ENCODE measurements at regions not wholly inside any gene's neighbourhood (a gene's known extent, or its start where the extent isn't known, plus 50 kb on each side); places are given as distances from the start of the nearest gene placed in this dataset.

DNA sequence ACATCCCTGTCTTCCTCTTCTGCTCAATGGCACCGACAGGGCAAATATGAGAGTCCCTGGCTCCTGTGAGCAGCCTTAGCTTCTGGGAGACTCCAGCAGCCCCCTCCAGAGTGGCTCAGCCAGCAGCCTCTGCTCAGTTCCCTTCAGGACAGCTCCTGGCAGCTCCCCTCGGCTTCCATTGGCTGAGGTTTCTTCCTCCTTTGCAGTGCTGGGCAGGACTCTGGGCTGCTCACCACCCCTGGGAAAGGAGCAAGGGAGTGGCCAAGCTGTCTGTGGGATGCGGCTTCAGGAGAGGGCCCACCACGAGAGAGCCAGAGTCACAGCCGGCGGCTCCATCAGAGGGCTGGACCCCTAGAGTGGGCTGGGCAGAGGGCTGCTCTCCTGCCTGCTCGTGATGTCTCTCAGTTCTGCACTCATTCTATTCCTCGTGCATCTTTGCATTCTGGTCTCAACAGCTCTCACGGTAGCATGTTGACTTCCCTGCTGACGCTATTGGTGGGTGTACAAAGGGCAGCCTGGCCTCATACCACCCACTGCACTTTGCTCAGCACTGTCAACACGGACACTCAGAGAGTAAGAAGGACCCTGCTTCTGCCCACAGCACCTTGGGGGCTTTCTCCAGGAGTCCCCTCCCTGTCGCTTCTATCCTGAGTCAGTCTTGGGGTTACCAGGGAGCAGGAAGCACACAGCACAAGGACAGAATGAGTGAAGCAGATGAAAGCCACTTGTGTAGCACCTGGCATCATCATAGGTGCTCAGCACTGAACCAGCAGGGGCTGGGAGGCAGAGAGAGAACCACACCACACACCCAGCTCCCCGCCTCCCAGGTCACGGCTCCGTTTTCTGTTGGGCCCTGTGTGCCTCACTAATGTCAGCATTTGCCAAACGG lies 80.9 kb upstream of the ALDH1B1 start:
- Mint-ChIP-seq H3K4me1 (no peaks in the 10 kb centered on the region), H3K9me3 (no peaks in the 10 kb centered on the region), H3K27ac (no peak overlapping the region), H3K4me3 (no peak overlapping the region), H3K27me3 (peaks cover 9 to 35% of the 10 kb centered on the region in 2 donors), H3K36me3 (no peaks in the 10 kb centered on the region)
- ChIA-PET CTCF (no interaction called here), POLR2A (no interaction called here)
- no peaks in the 10 kb centered on the region for H3K4me1 ChIP-seq (ENCODE audit: insufficient read depth, low read length)
- no peak overlapping the region for H3K4me3 ChIP-seq (ENCODE audit: low read length)
- no peaks in the 10 kb centered on the region for H3K36me3 ChIP-seq (ENCODE audit: insufficient read depth, low read length)
- no peaks in the 10 kb centered on the region for H3K9me3 ChIP-seq (ENCODE audit: low read length)
- H3K27ac ChIP-seq (ENCODE audit: low read depth, low read length): no peak overlapping the region
- DNase-seq: no peak
- no peaks in the 10 kb centered on the region for H3K27me3 ChIP-seq (ENCODE audit: insufficient read depth, low read length, poor library complexity, severe bottlenecking)

- H3K4me1 Mint-ChIP-seq: no peaks in the 10 kb centered on the region
- no peaks in the 10 kb centered on the region for H3K9me3 ChIP-seq (ENCODE audit: low read length)
- H3K27ac Mint-ChIP-seq: peak overlapping the region in 1 of 8 donors; percentile 25
- DNase-seq: no peak
- H3K36me3 ChIP-seq (ENCODE audit: insufficient read depth, low read length): no peaks in the 10 kb centered on the region
- H3K4me3 Mint-ChIP-seq: no peak overlapping the region
- H3K9me3 Mint-ChIP-seq: no peaks in the 10 kb centered on the region
- no peak overlapping the region for H3K27ac ChIP-seq (ENCODE audit: low read depth, low read length)
- H3K27me3 Mint-ChIP-seq: peaks cover 9 to 23% of the 10 kb centered on the region in 2 donors
- CTCF ChIA-PET: no interaction called here
- no peaks in the 10 kb centered on the region for H3K4me1 ChIP-seq (ENCODE audit: insufficient read depth, low read length)
- POLR2A ChIA-PET: no interaction called here
- H3K4me3 ChIP-seq (ENCODE audit: low read length): no peak overlapping the region
- no peaks in the 10 kb centered on the region for H3K27me3 ChIP-seq (ENCODE audit: insufficient read depth, low read length, poor library complexity, severe bottlenecking)
- H3K36me3 Mint-ChIP-seq: peaks cover 0 to 2% (median 0%) of the 10 kb centered on the region in 3 donors
These were observed 82.9 kb upstream of the ALDH1B1 start for GRCh38 chr9:38309324-38310195.

DNA sequence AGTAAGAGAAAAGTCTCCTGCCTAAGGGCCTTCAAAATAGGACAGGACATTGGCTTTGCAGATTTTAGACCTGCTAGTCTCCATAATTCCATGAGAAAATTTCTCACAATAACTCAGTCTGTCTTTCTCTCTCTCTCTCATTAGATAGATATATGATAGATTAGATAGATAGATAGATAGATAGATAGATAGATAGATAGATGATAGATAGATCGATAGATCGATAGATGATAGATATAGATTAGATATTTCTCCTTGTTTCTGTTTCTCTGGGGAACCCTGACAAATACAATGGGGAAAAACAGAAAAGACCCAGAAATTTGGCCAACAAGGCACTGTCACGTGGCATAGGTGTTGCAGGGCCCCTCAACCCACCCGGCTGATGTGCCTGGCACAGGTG lies 84.4 kb upstream of the ALDH1B1 start:
- H3K9me3 Mint-ChIP-seq: no peaks in the 10 kb centered on the region
- no peaks in the 10 kb centered on the region for H3K9me3 ChIP-seq (ENCODE audit: low read length)
- no peak overlapping the region for H3K27ac ChIP-seq (ENCODE audit: low read depth, low read length)
- no peak overlapping the region for H3K27ac Mint-ChIP-seq
- peaks cover 0 to 2% (median 0%) of the 10 kb centered on the region in 3 donors for H3K36me3 Mint-ChIP-seq
- no peak for DNase-seq
- no peak overlapping the region for H3K4me3 Mint-ChIP-seq
- peaks cover 6 to 20% of the 10 kb centered on the region in 2 donors for H3K27me3 Mint-ChIP-seq
- no peaks in the 10 kb centered on the region for H3K36me3 ChIP-seq (ENCODE audit: insufficient read depth, low read length)
- H3K27me3 ChIP-seq (ENCODE audit: insufficient read depth, low read length, poor library complexity, severe bottlenecking): no peaks in the 10 kb centered on the region
- ChIA-PET POLR2A (no interaction called here), CTCF (no interaction called here)
- H3K4me1 Mint-ChIP-seq: no peaks in the 10 kb centered on the region
- no peaks in the 10 kb centered on the region for H3K4me1 ChIP-seq (ENCODE audit: insufficient read depth, low read length)
- H3K4me3 ChIP-seq (ENCODE audit: low read length): no peak overlapping the region

GRCh38 chr9:38306899-38307298 lies 85.6 kb upstream of the ALDH1B1 start:
- no peak overlapping the region for H3K27ac Mint-ChIP-seq
- POLR2A ChIA-PET: no interaction called here
- H3K9me3 Mint-ChIP-seq: no peaks in the 10 kb centered on the region
- H3K4me3 ChIP-seq (ENCODE audit: low read length): no peak overlapping the region
- H3K27me3 Mint-ChIP-seq: peaks cover 6 to 20% of the 10 kb centered on the region in 2 donors
- H3K4me3 Mint-ChIP-seq: no peak overlapping the region
- H3K4me1 ChIP-seq (ENCODE audit: insufficient read depth, low read length): no peaks in the 10 kb centered on the region
- no peaks in the 10 kb centered on the region for H3K4me1 Mint-ChIP-seq
- peaks cover 0 to 2% (median 0%) of the 10 kb centered on the region in 3 donors for H3K36me3 Mint-ChIP-seq
- no peaks in the 10 kb centered on the region for H3K27me3 ChIP-seq (ENCODE audit: insufficient read depth, low read length, poor library complexity, severe bottlenecking)
- no peak for DNase-seq
- no peaks in the 10 kb centered on the region for H3K36me3 ChIP-seq (ENCODE audit: insufficient read depth, low read length)
- CTCF ChIA-PET: no interaction called here
- no peak overlapping the region for H3K27ac ChIP-seq (ENCODE audit: low read depth, low read length)
- no peaks in the 10 kb centered on the region for H3K9me3 ChIP-seq (ENCODE audit: low read length)

- Mint-ChIP-seq H3K27ac (no peak overlapping the region), H3K4me3 (no peak overlapping the region), H3K9me3 (no peaks in the 10 kb centered on the region), H3K4me1 (no peaks in the 10 kb centered on the region), H3K27me3 (peaks cover 6 to 15% of the 10 kb centered on the region in 2 donors), H3K36me3 (peaks cover 0 to 2% (median 0%) of the 10 kb centered on the region in 3 donors)
- Histone ChIP-seq H3K27ac (ENCODE audit: low read depth, low read length) (no peak overlapping the region), H3K4me3 (ENCODE audit: low read length) (no peak overlapping the region), H3K9me3 (ENCODE audit: low read length) (no peaks in the 10 kb centered on the region), H3K4me1 (ENCODE audit: insufficient read depth, low read length) (no peaks in the 10 kb centered on the region), H3K27me3 (ENCODE audit: insufficient read depth, low read length, poor library complexity, severe bottlenecking) (no peaks in the 10 kb centered on the region), H3K36me3 (ENCODE audit: insufficient read depth, low read length) (no peaks in the 10 kb centered on the region)
- ChIA-PET CTCF (no interaction called here), POLR2A (no interaction called here)
- no peak for DNase-seq
These were observed 86.9 kb upstream of the ALDH1B1 start for GRCh38 chr9:38305582-38305981.

DNA sequence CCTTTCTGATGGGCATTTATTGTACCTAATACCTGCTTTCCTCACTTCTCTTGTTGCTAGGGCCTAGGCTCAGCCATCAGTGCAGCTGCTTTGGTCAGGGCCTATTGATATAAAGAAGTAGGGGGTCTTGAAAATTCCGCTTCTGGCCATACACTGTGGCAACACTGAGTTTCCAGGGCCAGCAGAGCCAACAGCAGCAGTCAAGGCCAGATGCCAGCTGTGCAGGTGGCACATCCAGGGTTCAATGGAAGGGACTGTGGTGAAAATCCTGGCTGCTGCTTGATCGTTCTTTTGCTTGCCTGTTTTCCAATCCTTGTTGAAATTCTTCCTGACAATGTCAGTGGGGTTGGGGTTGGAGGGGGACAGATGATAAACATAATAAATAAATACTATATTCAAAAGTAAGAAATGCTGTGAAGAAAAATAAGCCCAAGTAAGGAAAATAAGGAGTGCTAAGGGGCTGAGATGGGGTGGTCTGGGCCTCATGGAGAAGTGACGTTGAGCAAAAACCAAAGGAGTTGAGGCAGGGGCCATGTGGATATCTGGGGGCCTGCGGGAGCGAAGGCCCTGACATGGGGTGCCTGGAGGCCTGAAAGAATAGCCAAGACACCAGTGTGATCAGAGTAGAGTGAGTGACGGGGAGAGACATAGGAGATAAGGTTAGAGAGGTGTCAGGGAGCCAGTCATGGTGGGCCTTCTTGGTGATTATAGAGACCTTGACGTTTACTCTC lies 91.0 kb upstream of the ALDH1B1 start:
- Histone ChIP-seq H3K9me3 (ENCODE audit: low read length) (no peaks in the 10 kb centered on the region), H3K4me1 (ENCODE audit: insufficient read depth, low read length) (no peaks in the 10 kb centered on the region), H3K4me3 (ENCODE audit: low read length) (no peak overlapping the region), H3K36me3 (ENCODE audit: insufficient read depth, low read length) (no peaks in the 10 kb centered on the region), H3K27me3 (ENCODE audit: insufficient read depth, low read length, poor library complexity, severe bottlenecking) (no peaks in the 10 kb centered on the region), H3K27ac (ENCODE audit: low read depth, low read length) (no peak overlapping the region)
- H3K27me3 Mint-ChIP-seq: peaks cover 2 to 4% of the 10 kb centered on the region in 2 donors
- no peaks in the 10 kb centered on the region for H3K9me3 Mint-ChIP-seq
- DNase-seq: no peak
- ChIA-PET POLR2A (no interaction called here), CTCF (no interaction called here)
- no peaks in the 10 kb centered on the region for H3K4me1 Mint-ChIP-seq
- no peak overlapping the region for H3K27ac Mint-ChIP-seq
- peaks cover 0 to 2% (median 0%) of the 10 kb centered on the region in 3 donors for H3K36me3 Mint-ChIP-seq
- H3K4me3 Mint-ChIP-seq: no peak overlapping the region

GRCh38 chr9:38299856-38300255 lies 92.6 kb upstream of the ALDH1B1 start:
- Histone ChIP-seq H3K36me3 (ENCODE audit: insufficient read depth, low read length) (no peaks in the 10 kb centered on the region), H3K4me3 (ENCODE audit: low read length) (no peak overlapping the region), H3K4me1 (ENCODE audit: insufficient read depth, low read length) (no peaks in the 10 kb centered on the region), H3K9me3 (ENCODE audit: low read length) (no peaks in the 10 kb centered on the region), H3K27me3 (ENCODE audit: insufficient read depth, low read length, poor library complexity, severe bottlenecking) (no peaks in the 10 kb centered on the region), H3K27ac (ENCODE audit: low read depth, low read length) (no peak overlapping the region)
- no peak for DNase-seq
- Mint-ChIP-seq H3K4me1 (no peaks in the 10 kb centered on the region), H3K9me3 (no peaks in the 10 kb centered on the region), H3K27ac (no peak overlapping the region), H3K4me3 (no peak overlapping the region), H3K27me3 (peaks cover 4% of the 10 kb centered on the region in 2 donors), H3K36me3 (no peaks in the 10 kb centered on the region)
- ChIA-PET CTCF (no interaction called here), POLR2A (no interaction called here)

- Mint-ChIP-seq H3K9me3 (no peaks in the 10 kb centered on the region), H3K4me1 (no peaks in the 10 kb centered on the region), H3K4me3 (no peak overlapping the region), H3K27ac (no peak overlapping the region), H3K36me3 (no peaks in the 10 kb centered on the region), H3K27me3 (peaks cover 4% of the 10 kb centered on the region in 2 donors)
- no peaks in the 10 kb centered on the region for H3K36me3 ChIP-seq (ENCODE audit: insufficient read depth, low read length)
- no peak overlapping the region for H3K4me3 ChIP-seq (ENCODE audit: low read length)
- H3K27me3 ChIP-seq (ENCODE audit: insufficient read depth, low read length, poor library complexity, severe bottlenecking): no peaks in the 10 kb centered on the region
- POLR2A ChIA-PET: no interaction called here
- CTCF ChIA-PET: no interaction called here
- no peaks in the 10 kb centered on the region for H3K9me3 ChIP-seq (ENCODE audit: low read length)
- H3K27ac ChIP-seq (ENCODE audit: low read depth, low read length): no peak overlapping the region
- no peaks in the 10 kb centered on the region for H3K4me1 ChIP-seq (ENCODE audit: insufficient read depth, low read length)
- no peak for DNase-seq
These were observed 93.6 kb upstream of the ALDH1B1 start for GRCh38 chr9:38298904-38299303.
